Common myeloid progenitor, CD34-positive (primary cell): ENCODE measurements at regions not wholly inside any gene's neighbourhood (a gene's known extent, or its start where the extent isn't known, plus 50 kb on each side); places are given as distances from the start of the nearest gene placed in this dataset.
"Not testable (repeated sequence)": the region's sequence is repeated elsewhere in the genome, so short reads cannot be mapped to it uniquely, and the experiment has no call there.

Experiments used
- CTCF ChIA-PET: fragments of 350-600 bp; sonication (Branson Sonifier 250); formaldehyde crosslinking; loops from one replicate; lab custom pipeline; 2021; ENCODE audit warnings: antibody characterized with exemption; lab: Charles Lee
- POLR2A ChIA-PET: fragments of 350-600 bp; sonication (Branson Sonifier 250); formaldehyde crosslinking; loops from one replicate; lab custom pipeline; 2021; ENCODE audit warnings: antibody characterized with exemption; lab: Charles Lee
- DNase-seq, 3 donors: peaks; one replicate each; pipeline versions ENCODE4 v3.0.0 to v3.0.0-alpha.2; 2013
- H3K27ac ChIP-seq, 2 experiments: 1 replicate in 1 of 2; 2 replicates in 1 of 2; pipeline ENCODE4 v1.7.0; 2013; ENCODE audit warnings: inconsistent platforms in 2 of 2, low read length in 2 of 2, mild to moderate bottlenecking in 2 of 2, low read depth in 1 of 2, moderate library complexity in 1 of 2; ENCODE audit not compliant: severe bottlenecking in 2 of 2, insufficient read depth in 1 of 2, poor library complexity in 1 of 2
- H3K27me3 ChIP-seq, 5 experiments: replicated peaks in 2 of 5; 1 replicate in 3 of 5; 2 replicates in 2 of 5; pipeline versions ENCODE4 v1.6.1 to v1.7.0; 2013; ENCODE audit warnings: low read length in 4 of 5, mild to moderate bottlenecking in 2 of 5, moderate library complexity in 2 of 5, inconsistent platforms in 1 of 5; ENCODE audit not compliant: insufficient read depth in 5 of 5, control insufficient read depth in 4 of 5
- H3K36me3 ChIP-seq, 4 experiments: 1 replicate in 2 of 4; 2 replicates in 2 of 4; pipeline versions ENCODE4 v1.6.1 to v1.7.0; 2013; ENCODE audit warnings: low read length in 3 of 4, control low read depth in 1 of 4, mild to moderate bottlenecking in 1 of 4; ENCODE audit not compliant: control insufficient read depth in 4 of 4, insufficient read depth in 4 of 4
- H3K4me1 ChIP-seq, 4 experiments: 1 replicate in 3 of 4; 2 replicates in 1 of 4; pipeline versions ENCODE4 v1.6.1 to v1.7.1; 2013; ENCODE audit warnings: low read length in 3 of 4, mild to moderate bottlenecking in 3 of 4, control low read depth in 1 of 4, inconsistent platforms in 1 of 4, moderate library complexity in 1 of 4; ENCODE audit not compliant: control insufficient read depth in 4 of 4, insufficient read depth in 4 of 4; ENCODE audit errors: control extremely low read depth in 1 of 4
- H3K4me3 ChIP-seq, 7 experiments: 1 replicate in 4 of 7; 2 replicates in 3 of 7; pipeline versions ENCODE4 v1.5.1 to v1.7.0; 2013; ENCODE audit warnings: mild to moderate bottlenecking in 7 of 7, low read length in 6 of 7, moderate library complexity in 6 of 7, inconsistent platforms in 2 of 7, low read depth in 2 of 7, control low read depth in 1 of 7; ENCODE audit not compliant: insufficient read depth in 4 of 7, control insufficient read depth in 1 of 7; ENCODE audit errors: extremely low read depth in 1 of 7
- H3K9me3 ChIP-seq, 5 experiments: 1 replicate in 4 of 5; 2 replicates in 1 of 5; pipeline versions ENCODE4 v1.6.1 to v1.7.1; 2013; ENCODE audit warnings: low read length in 4 of 5, mild to moderate bottlenecking in 2 of 5, inconsistent platforms in 1 of 5, low read depth in 1 of 5, moderate library complexity in 1 of 5; ENCODE audit not compliant: control insufficient read depth in 4 of 5, insufficient read depth in 2 of 5; ENCODE audit errors: control extremely low read depth in 1 of 5
- WGBS: methylation state at CpG from one replicate; pipeline ENCODE4 v1.1.5; 2013; ENCODE audit not compliant: insufficient coverage; 5-methylcytosine and 5-hydroxymethylcytosine counted together

- POLR2A ChIA-PET: no interaction called here
- no peak overlapping the region for H3K27ac ChIP-seq
- no peaks in the 10 kb centered on the region for H3K27me3 ChIP-seq
- no peaks in the 10 kb centered on the region for H3K36me3 ChIP-seq
- CTCF ChIA-PET: no interaction called here
- 43% methylated on average over 1 of the region's 2 CpGs for WGBS
- no peak overlapping the region for H3K4me3 ChIP-seq
- no peaks in the 10 kb centered on the region for H3K4me1 ChIP-seq
- H3K9me3 ChIP-seq: peaks cover 0 to 1% (median 0%) of the 10 kb centered on the region in 5 experiments
- DNase-seq: no peak
Observed at GRCh38 chrX:106220177-106220576, 52.1 kb downstream of the PWWP3B start.

GRCh38 chrX:106243376-106243775 is 75.3 kb downstream of the PWWP3B start:
- Histone ChIP-seq H3K27me3 (no peaks in the 10 kb centered on the region), H3K4me3 (no peak overlapping the region), H3K36me3 (no peaks in the 10 kb centered on the region), H3K4me1 (no peaks in the 10 kb centered on the region), H3K27ac (no peak overlapping the region), H3K9me3 (no peaks in the 10 kb centered on the region)
- POLR2A ChIA-PET: no interaction called here
- no peak for DNase-seq
- CTCF ChIA-PET: no interaction called here

GRCh38 chrX:106246511-106246910 is 78.4 kb downstream of the PWWP3B start:
- DNase-seq: no peak
- Histone ChIP-seq H3K27me3 (no peaks in the 10 kb centered on the region), H3K36me3 (no peaks in the 10 kb centered on the region), H3K4me3 (no peak overlapping the region), H3K9me3 (no peaks in the 10 kb centered on the region), H3K27ac (no peak overlapping the region), H3K4me1 (no peaks in the 10 kb centered on the region)
- ChIA-PET CTCF (no interaction called here), POLR2A (no interaction called here)
- WGBS: 20% methylated on average over 1 of the region's 3 CpGs

GRCh38 chrX:106247162-106247561 is 79.1 kb downstream of the PWWP3B start:
- Histone ChIP-seq H3K36me3 (no peaks in the 10 kb centered on the region), H3K4me3 (no peak overlapping the region), H3K9me3 (no peaks in the 10 kb centered on the region), H3K27ac (no peak overlapping the region), H3K27me3 (no peaks in the 10 kb centered on the region), H3K4me1 (no peaks in the 10 kb centered on the region)
- no peak for DNase-seq
- ChIA-PET POLR2A (no interaction called here), CTCF (no interaction called here)

GRCh38 chrX:106249706-106250379 is 81.7 kb downstream of the PWWP3B start:
- Histone ChIP-seq H3K36me3 (no peaks in the 10 kb centered on the region), H3K27me3 (no peaks in the 10 kb centered on the region), H3K4me1 (no peaks in the 10 kb centered on the region), H3K4me3 (no peak overlapping the region), H3K9me3 (no peaks in the 10 kb centered on the region), H3K27ac (no peak overlapping the region)
- ChIA-PET CTCF (no interaction called here), POLR2A (no interaction called here)
- DNase-seq: no peak
- whole genome bisulfite sequencing: no CpG with 5 or more reads among the region's 3 CpGs

- no peak overlapping the region for H3K4me3 ChIP-seq
- peaks cover 0 to 2% (median 0%) of the 10 kb centered on the region in 5 experiments for H3K9me3 ChIP-seq
- H3K4me1 ChIP-seq: no peaks in the 10 kb centered on the region
- DNase-seq: no peak
- peaks cover 0 to 2% (median 0%) of the 10 kb centered on the region in 5 experiments for H3K27me3 ChIP-seq
- H3K36me3 ChIP-seq: no peaks in the 10 kb centered on the region
- POLR2A ChIA-PET: no interaction called here
- CTCF ChIA-PET: no interaction called here
- H3K27ac ChIP-seq: no peak overlapping the region
- WGBS: 45% methylated on average over 2 of the region's 3 CpGs
Observed at GRCh38 chrX:106263817-106264216, 95.7 kb downstream of the PWWP3B start.

- CTCF ChIA-PET, H3K27me3 ChIP-seq, H3K36me3 ChIP-seq, H3K4me3 ChIP-seq, H3K4me1 ChIP-seq, H3K27ac ChIP-seq, DNase-seq, H3K9me3 ChIP-seq, POLR2A ChIA-PET: not testable (repeated sequence)
- no CpG with 5 or more reads among the region's 9 CpGs for WGBS
Observed at GRCh38 chrX:106273947-106274587, 106.0 kb downstream of the PWWP3B start.
